Mammary epithelial cell (primary cell): ENCODE measurements at regions not wholly inside any gene's neighbourhood (a gene's known extent, or its start where the extent isn't known, plus 50 kb on each side); places are given as distances from the start of the nearest gene placed in this dataset.

Experiments used
- CTCF ChIP-seq, 2 donors: IDR thresholded peaks in 1 of 2; conservative IDR thresholded peaks in 1 of 2; 2 replicates each; pipeline ENCODE4 v1.5.1; 2011 to 2012; ENCODE audit warnings: inconsistent platforms in 2 of 2, low read length in 2 of 2, mild to moderate bottlenecking in 2 of 2, control low read depth in 1 of 2, low read depth in 1 of 2; ENCODE audit not compliant: insufficient read depth in 1 of 2; ENCODE audit errors: extremely low read depth in 1 of 2
- EZH2 ChIP-seq: IDR thresholded peaks from 2 replicates; pipeline ENCODE4 v1.6.1; 2012; ENCODE audit warnings: low read length, inconsistent platforms, borderline replicate concordance

- TF ChIP-seq CTCF (conservative IDR thresholded peaks at IDR 0.05 in 1 of 2, IDR thresholded peaks at IDR 0.05 in 1 of 2; ENCODE audit: extremely low read depth in 1 of 2, insufficient read depth in 1 of 2, low read depth in 1 of 2, low read length in 2 of 2) = no peak
- TF ChIP-seq EZH2 = no peak
These were observed 86.4 kb upstream of the TIAM2 start for GRCh38 chr6:154908723-154909122.
